ENCODE measurements at regions not wholly inside any gene's neighbourhood (a gene's known extent, or its start where the extent isn't known, plus 50 kb on each side); places are given as distances from the start of the nearest gene placed in this dataset.
"Not testable (repeated sequence)": the region's sequence is repeated elsewhere in the genome, so short reads cannot be mapped to it uniquely, and the experiment has no call there.

- H3K4me3 ChIP-seq (ENCODE audit: low read length): no peak overlapping the region
- TF ChIP-seq ZNF274 (IDR thresholded peaks at IDR 0.05; ENCODE audit: low read depth, low read length): no peak
These were observed 56.3 kb upstream of the ZNF92 start for GRCh38 chr7:65317372-65317771.

GRCh38 chr7:65310761-65311160 lies 62.9 kb upstream of the ZNF92 start:
- no peak overlapping the region for H3K4me3 ChIP-seq (ENCODE audit: low read length)
- TF ChIP-seq ZNF274 (IDR thresholded peaks at IDR 0.05; ENCODE audit: low read depth, low read length): no peak

GRCh38 chr7:65308300-65308678 lies 65.4 kb upstream of the ZNF92 start:
- no peak for TF ChIP-seq ZNF274 (IDR thresholded peaks at IDR 0.05; ENCODE audit: low read depth, low read length)
- no peak overlapping the region for H3K4me3 ChIP-seq (ENCODE audit: low read length)

GRCh38 chr7:65307651-65308299 lies 65.9 kb upstream of the ZNF92 start:
- TF ChIP-seq ZNF274 (IDR thresholded peaks at IDR 0.05; ENCODE audit: low read depth, low read length): no peak
- H3K4me3 ChIP-seq (ENCODE audit: low read length): no peak overlapping the region

- no peak for TF ChIP-seq ZNF274 (IDR thresholded peaks at IDR 0.05; ENCODE audit: low read depth, low read length)
- no peak overlapping the region for H3K4me3 ChIP-seq (ENCODE audit: low read length)
These were observed 69.5 kb upstream of the ZNF92 start for GRCh38 chr7:65304175-65304574.

- no peak overlapping the region for H3K4me3 ChIP-seq (ENCODE audit: low read length)
- no peak for TF ChIP-seq ZNF274 (IDR thresholded peaks at IDR 0.05; ENCODE audit: low read depth, low read length)
These were observed 70.8 kb upstream of the ZNF92 start for GRCh38 chr7:65302883-65303282.

GRCh38 chr7:65301007-65301406 lies 72.6 kb upstream of the ZNF92 start:
- no peak for TF ChIP-seq ZNF274 (IDR thresholded peaks at IDR 0.05; ENCODE audit: low read depth, low read length)
- H3K4me3 ChIP-seq (ENCODE audit: low read length): no peak overlapping the region

- TF ChIP-seq ZNF274 (IDR thresholded peaks at IDR 0.05; ENCODE audit: low read depth, low read length): no peak
These were observed 78.2 kb upstream of the ZNF92 start for GRCh38 chr7:65295409-65295808.

GRCh38 chr7:65290340-65290739 lies 83.3 kb upstream of the ZNF92 start:
- H3K4me3 ChIP-seq (ENCODE audit: low read length): not testable (repeated sequence)

More at GRCh38 chr7:65295409-65295808, 78.2 kb upstream of the ZNF92 start:
- no peak overlapping the region for H3K4me3 ChIP-seq (ENCODE audit: low read length)

- no peak overlapping the region for H3K4me3 ChIP-seq (ENCODE audit: low read length)
- TF ChIP-seq ZNF274 (IDR thresholded peaks at IDR 0.05; ENCODE audit: low read depth, low read length): no peak
These were observed 86.6 kb upstream of the ZNF92 start for GRCh38 chr7:65287023-65287422.

GRCh38 chr7:65285906-65286864 lies 87.5 kb upstream of the ZNF92 start:
- no peak for TF ChIP-seq ZNF274 (IDR thresholded peaks at IDR 0.05; ENCODE audit: low read depth, low read length)
- no peak overlapping the region for H3K4me3 ChIP-seq (ENCODE audit: low read length)

- H3K4me3 ChIP-seq (ENCODE audit: low read length): not testable (repeated sequence)
These were observed 88.4 kb upstream of the ZNF92 start for GRCh38 chr7:65285241-65285640.

- no peak overlapping the region for H3K4me3 ChIP-seq (ENCODE audit: low read length)
- no peak for TF ChIP-seq ZNF274 (IDR thresholded peaks at IDR 0.05; ENCODE audit: low read depth, low read length)
These were observed 93.9 kb upstream of the ZNF92 start for GRCh38 chr7:65279795-65280194.

- TF ChIP-seq ZNF274 (IDR thresholded peaks at IDR 0.05; ENCODE audit: low read depth, low read length): no peak
- no peak overlapping the region for H3K4me3 ChIP-seq (ENCODE audit: low read length)
These were observed 96.8 kb upstream of the ZNF92 start for GRCh38 chr7:65276822-65277221.

- H3K4me3 ChIP-seq (ENCODE audit: low read length): not testable (repeated sequence)
These were observed 102.2 kb upstream of the ZNF92 start for GRCh38 chr7:65271502-65271901.
